ENCODE measurements at regions not wholly inside any gene's neighbourhood (a gene's known extent, or its start where the extent isn't known, plus 50 kb on each side); places are given as distances from the start of the nearest gene placed in this dataset.

GRCh38 chr5:106699796-106700195 lies 970.9 kb downstream of the EFNA5 start:
- no peak overlapping the region for H3K27ac ChIP-seq
- TF ChIP-seq, protein P1, sequence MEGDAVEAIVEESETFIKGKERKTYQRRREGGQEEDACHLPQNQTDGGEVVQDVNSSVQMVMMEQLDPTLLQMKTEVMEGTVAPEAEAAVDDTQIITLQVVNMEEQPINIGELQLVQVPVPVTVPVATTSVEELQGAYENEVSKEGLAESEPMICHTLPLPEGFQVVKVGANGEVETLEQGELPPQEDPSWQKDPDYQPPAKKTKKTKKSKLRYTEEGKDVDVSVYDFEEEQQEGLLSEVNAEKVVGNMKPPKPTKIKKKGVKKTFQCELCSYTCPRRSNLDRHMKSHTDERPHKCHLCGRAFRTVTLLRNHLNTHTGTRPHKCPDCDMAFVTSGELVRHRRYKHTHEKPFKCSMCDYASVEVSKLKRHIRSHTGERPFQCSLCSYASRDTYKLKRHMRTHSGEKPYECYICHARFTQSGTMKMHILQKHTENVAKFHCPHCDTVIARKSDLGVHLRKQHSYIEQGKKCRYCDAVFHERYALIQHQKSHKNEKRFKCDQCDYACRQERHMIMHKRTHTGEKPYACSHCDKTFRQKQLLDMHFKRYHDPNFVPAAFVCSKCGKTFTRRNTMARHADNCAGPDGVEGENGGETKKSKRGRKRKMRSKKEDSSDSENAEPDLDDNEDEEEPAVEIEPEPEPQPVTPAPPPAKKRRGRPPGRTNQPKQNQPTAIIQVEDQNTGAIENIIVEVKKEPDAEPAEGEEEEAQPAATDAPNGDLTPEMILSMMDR (conservative IDR thresholded peaks at IDR 0.05), result no peak

DNA sequence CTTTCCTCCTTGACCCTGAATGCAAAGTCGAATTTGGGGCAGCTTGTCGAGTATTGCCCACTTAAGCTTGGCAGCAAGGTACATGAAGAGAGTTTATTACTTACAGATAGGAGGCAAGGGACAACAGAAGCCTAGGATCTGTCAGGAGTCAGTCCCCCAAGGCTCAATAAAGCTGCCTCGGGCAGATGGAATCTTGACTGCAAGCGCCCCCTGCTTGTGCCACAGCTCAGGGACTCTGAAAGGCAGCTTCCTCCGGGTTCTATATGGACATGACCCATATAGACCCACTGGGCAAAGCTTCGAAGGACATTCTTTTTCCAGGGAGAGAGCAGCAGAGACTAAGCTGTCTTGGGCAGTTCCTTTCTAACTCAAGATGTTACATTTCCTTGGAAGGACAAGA lies 971.5 kb downstream of the EFNA5 start:
- TF ChIP-seq, protein P1 (conservative IDR thresholded peaks at IDR 0.05), result peak; percentile 44
- no peak overlapping the region for H3K27ac ChIP-seq

DNA sequence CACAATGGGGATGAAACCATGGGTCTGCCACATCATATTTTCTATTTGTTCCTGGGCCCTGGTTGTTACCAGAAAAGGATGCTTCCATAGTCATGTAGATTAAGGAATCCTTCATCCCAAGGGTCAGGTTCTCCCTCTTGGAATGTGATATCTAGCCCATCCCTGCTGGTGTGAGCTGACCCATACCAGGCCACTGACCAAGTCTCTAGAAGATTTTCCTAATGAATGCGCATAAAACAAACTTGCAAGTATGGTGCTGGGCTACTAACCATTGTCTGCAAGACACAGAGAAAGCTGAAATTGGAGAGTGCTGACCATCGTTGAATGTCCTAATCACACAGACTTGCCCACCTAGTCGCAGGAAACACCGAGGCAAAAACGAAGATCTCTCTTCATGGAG lies 972.6 kb downstream of the EFNA5 start:
- no peak overlapping the region for H3K27ac ChIP-seq
- TF ChIP-seq, protein P1 (conservative IDR thresholded peaks at IDR 0.05), result no peak

DNA sequence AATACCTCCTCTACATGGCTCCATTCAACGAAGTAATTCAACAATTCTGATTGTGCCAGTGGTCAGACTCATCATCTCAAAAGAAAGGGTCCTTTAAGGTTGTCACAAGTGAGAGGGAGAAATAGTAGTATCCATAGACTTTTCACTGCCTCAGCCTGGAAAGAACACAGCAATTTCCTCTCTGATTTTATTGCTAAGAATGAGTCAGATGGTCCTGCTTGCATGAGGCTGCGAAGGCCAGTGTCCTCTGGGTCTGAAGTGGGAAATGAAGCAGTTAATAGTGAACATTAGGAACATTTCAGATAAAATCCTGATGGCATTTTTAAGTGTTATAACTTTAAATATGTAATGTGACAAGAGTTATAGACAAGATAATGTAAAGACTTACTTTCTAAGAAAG lies 979.0 kb downstream of the EFNA5 start:
- TF ChIP-seq, protein P1 (conservative IDR thresholded peaks at IDR 0.05), result no peak
- no peak overlapping the region for H3K27ac ChIP-seq

- H3K27ac ChIP-seq, result no peak overlapping the region
- TF ChIP-seq, protein P1 (conservative IDR thresholded peaks at IDR 0.05), result no peak
Observed at GRCh38 chr5:106690585-106690984, 980.2 kb downstream of the EFNA5 start.

GRCh38 chr5:106680330-106680729 lies 990.4 kb downstream of the EFNA5 start:
- H3K27ac ChIP-seq, result no peak overlapping the region
- TF ChIP-seq, protein P1 (conservative IDR thresholded peaks at IDR 0.05), result no peak

GRCh38 chr5:106677057-106677456 lies 993.7 kb downstream of the EFNA5 start:
- no peak overlapping the region for H3K27ac ChIP-seq
- TF ChIP-seq, protein P1 (conservative IDR thresholded peaks at IDR 0.05), result no peak

DNA sequence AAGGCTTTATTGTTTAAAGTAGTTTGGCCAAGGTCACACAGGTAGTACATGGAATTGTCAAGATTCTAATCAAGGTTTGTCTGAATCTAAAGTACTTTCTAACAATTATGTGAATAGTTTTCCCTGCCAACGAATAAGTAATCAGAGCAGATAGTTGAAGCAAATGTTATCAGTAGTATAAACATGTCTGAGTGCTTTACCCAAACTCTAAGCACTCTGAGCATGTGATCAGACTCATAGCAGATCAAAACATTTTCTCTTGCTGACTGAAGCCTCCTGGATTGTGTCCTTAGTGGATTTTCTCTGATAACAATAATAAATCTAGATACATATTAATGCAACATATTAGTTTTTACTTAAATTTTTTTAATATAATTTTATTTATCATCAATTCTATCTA lies 995.0 kb downstream of the EFNA5 start:
- no peak overlapping the region for H3K27ac ChIP-seq
- TF ChIP-seq, protein P1 (conservative IDR thresholded peaks at IDR 0.05), result no peak

All from VCaP (cell line).